Keratinocyte (primary cell): ENCODE measurements at regions not wholly inside any gene's neighbourhood (a gene's known extent, or its start where the extent isn't known, plus 50 kb on each side); places are given as distances from the start of the nearest gene placed in this dataset.

Experiments
- DNase-seq: peaks from one replicate; pipeline ENCODE4 v3.0.0-alpha.2; 2011; ENCODE audit warnings: low read depth, missing footprints, low spot score
- FAIRE-seq: peaks from 2 replicates; lab custom pipeline; 2011; peaks lifted over from hg19 to GRCh38; lab: Jason Lieb, UNC
- H2AFZ ChIP-seq: 2 replicates; pipeline ENCODE4 v1.6.0; 2012; ENCODE audit warnings: low read length, control low read depth, inconsistent platforms; ENCODE audit not compliant: control insufficient read depth
- H3K27ac ChIP-seq: 2 replicates; pipeline ENCODE4 v1.5.1; 2011; ENCODE audit warnings: low read length; ENCODE audit not compliant: control insufficient read depth, insufficient read depth
- H3K27me3 ChIP-seq: 3 replicates; pipeline ENCODE4 v1.6.0; 2011; ENCODE audit warnings: low read length; ENCODE audit not compliant: control insufficient read depth, insufficient read depth; ENCODE audit errors: extremely low read depth
- H3K36me3 ChIP-seq, 2 experiments: 2 replicates in 1 of 2; 3 replicates in 1 of 2; pipeline ENCODE4 v1.5.1; 2011; ENCODE audit warnings: low read length in 2 of 2, mild to moderate bottlenecking in 1 of 2; ENCODE audit not compliant: control insufficient read depth in 2 of 2, insufficient read depth in 2 of 2; ENCODE audit errors: extremely low read depth in 1 of 2
- H3K4me1 ChIP-seq: 3 replicates; pipeline ENCODE4 v1.5.1; 2011; ENCODE audit warnings: low read length; ENCODE audit not compliant: control insufficient read depth, insufficient read depth; ENCODE audit errors: extremely low read depth
- H3K4me2 ChIP-seq: 3 replicates; pipeline ENCODE4 v1.6.0; 2011; ENCODE audit warnings: low read depth, low read length; ENCODE audit not compliant: control insufficient read depth, insufficient read depth; ENCODE audit errors: extremely low read depth
- H3K4me3 ChIP-seq, 3 experiments: fragments of 200-600 bp in 1 of 3; sonication (generic) in 1 of 3; 2 replicates in 2 of 3; 3 replicates in 1 of 3; pipeline ENCODE4 v1.5.1; 2011 to 2016; ENCODE audit warnings: low read length in 3 of 3, mild to moderate bottlenecking in 3 of 3, control low read depth in 2 of 3, inconsistent platforms in 1 of 3, low read depth in 1 of 3, mixed read lengths in 1 of 3, mixed run types in 1 of 3, moderate library complexity in 1 of 3; ENCODE audit not compliant: control insufficient read depth in 2 of 3, insufficient read depth in 2 of 3; ENCODE audit errors: extremely low read depth in 1 of 3
- H3K79me2 ChIP-seq: 2 replicates; pipeline ENCODE4 v1.6.0; 2012; ENCODE audit warnings: low read length; ENCODE audit not compliant: control insufficient read depth, insufficient read depth
- H3K9ac ChIP-seq: 3 replicates; pipeline ENCODE4 v1.6.0; 2011; ENCODE audit warnings: low read length; ENCODE audit not compliant: control insufficient read depth, insufficient read depth; ENCODE audit errors: extremely low read depth
- H3K9me1 ChIP-seq: 3 replicates; pipeline ENCODE4 v1.6.0; 2011; ENCODE audit warnings: low read length; ENCODE audit not compliant: control insufficient read depth, insufficient read depth; ENCODE audit errors: extremely low read depth
- H3K9me3 ChIP-seq: 2 replicates; pipeline ENCODE4 v1.5.1; 2012; ENCODE audit warnings: low read depth, low read length; ENCODE audit not compliant: control insufficient read depth
- H4K20me1 ChIP-seq: 3 replicates; pipeline ENCODE4 v1.6.0; 2011; ENCODE audit warnings: low read length; ENCODE audit not compliant: control insufficient read depth, insufficient read depth; ENCODE audit errors: extremely low read depth
- EZH2 ChIP-seq: IDR thresholded peaks from one replicate; pipeline ENCODE4 v1.6.1; 2012; ENCODE audit warnings: inconsistent platforms, mild to moderate bottlenecking, low read length, moderate library complexity
- dilution Hi-C: fragments of 300-500 bp; cut with MboI; formaldehyde crosslinking; loops from one replicate; pipeline ENCODE4 v1.7.0; 2020; ENCODE audit warnings: low sequenced_read_pairs; ENCODE audit not compliant: extremely low pct_ligation_motif_present
- TF ChIP-seq, protein P1 (sequence below), 3 experiments: IDR thresholded peaks in 1 of 3; conservative IDR thresholded peaks in 1 of 3; optimal IDR thresholded peaks in 1 of 3; 2 replicates in 2 of 3; 3 replicates in 1 of 3; pipeline versions ENCODE3 to v1.5.1; 2011; ENCODE audit warnings: low read length in 3 of 3, mild to moderate bottlenecking in 3 of 3, moderate library complexity in 2 of 3, control low read depth in 1 of 3, inconsistent platforms in 1 of 3; ENCODE audit not compliant: insufficient read depth in 2 of 3; ENCODE audit errors: extremely low read depth in 1 of 3

DNA sequence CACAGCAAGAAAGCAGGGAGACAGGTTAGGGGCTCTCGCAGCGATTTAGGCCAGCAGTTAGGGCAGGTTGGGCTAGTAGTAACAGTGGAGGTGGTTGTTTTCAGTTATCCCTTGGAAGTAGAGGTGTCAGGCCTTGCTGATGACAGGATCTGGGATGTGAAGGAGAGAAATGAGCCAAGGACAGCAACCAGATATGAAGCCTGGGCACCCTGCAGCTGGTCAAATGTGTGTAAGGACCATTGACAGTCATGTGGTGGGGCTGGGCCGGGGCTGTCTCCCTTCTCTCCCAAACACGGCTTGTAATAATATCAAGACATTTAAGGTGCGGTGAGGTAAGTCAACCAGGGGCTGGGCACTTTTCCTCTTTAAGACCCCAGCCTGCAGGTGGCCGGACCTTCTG lies 112.5 kb upstream of the IGFBP3 start:
- Histone ChIP-seq H3K4me2 (no peak overlapping the region), H3K4me3 (no peak overlapping the region), H3K27me3 (no peaks in the 10 kb centered on the region), H3K36me3 (no peaks in the 10 kb centered on the region), H3K79me2 (no peaks in the 10 kb centered on the region), H3K9ac (no peak overlapping the region), H3K9me3 (no peaks in the 10 kb centered on the region), H4K20me1 (no peaks in the 10 kb centered on the region), H3K4me1 (peaks cover 16% of the 10 kb centered on the region), H3K27ac (no peak overlapping the region), H2AFZ (no peak overlapping the region), H3K9me1 (no peaks in the 10 kb centered on the region)
- TF ChIP-seq, protein P1, sequence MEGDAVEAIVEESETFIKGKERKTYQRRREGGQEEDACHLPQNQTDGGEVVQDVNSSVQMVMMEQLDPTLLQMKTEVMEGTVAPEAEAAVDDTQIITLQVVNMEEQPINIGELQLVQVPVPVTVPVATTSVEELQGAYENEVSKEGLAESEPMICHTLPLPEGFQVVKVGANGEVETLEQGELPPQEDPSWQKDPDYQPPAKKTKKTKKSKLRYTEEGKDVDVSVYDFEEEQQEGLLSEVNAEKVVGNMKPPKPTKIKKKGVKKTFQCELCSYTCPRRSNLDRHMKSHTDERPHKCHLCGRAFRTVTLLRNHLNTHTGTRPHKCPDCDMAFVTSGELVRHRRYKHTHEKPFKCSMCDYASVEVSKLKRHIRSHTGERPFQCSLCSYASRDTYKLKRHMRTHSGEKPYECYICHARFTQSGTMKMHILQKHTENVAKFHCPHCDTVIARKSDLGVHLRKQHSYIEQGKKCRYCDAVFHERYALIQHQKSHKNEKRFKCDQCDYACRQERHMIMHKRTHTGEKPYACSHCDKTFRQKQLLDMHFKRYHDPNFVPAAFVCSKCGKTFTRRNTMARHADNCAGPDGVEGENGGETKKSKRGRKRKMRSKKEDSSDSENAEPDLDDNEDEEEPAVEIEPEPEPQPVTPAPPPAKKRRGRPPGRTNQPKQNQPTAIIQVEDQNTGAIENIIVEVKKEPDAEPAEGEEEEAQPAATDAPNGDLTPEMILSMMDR (optimal IDR thresholded peaks at IDR 0.05 in 1 of 3, IDR thresholded peaks at IDR 0.05 in 1 of 3, conservative IDR thresholded peaks at IDR 0.05 in 1 of 3; ENCODE audit: extremely low read depth in 1 of 3, insufficient read depth in 2 of 3, low read length in 3 of 3): no peak
- no peak for TF ChIP-seq EZH2
- FAIRE-seq (no peak), DNase-seq (no peak)
- dilution Hi-C loops: no loop called here

- H3K27me3 ChIP-seq: no peaks in the 10 kb centered on the region
- no peaks in the 10 kb centered on the region for H3K9me3 ChIP-seq
- no peak overlapping the region for H2AFZ ChIP-seq
- H3K36me3 ChIP-seq: no peaks in the 10 kb centered on the region
- H3K4me1 ChIP-seq: peaks cover 16% of the 10 kb centered on the region
- no peak overlapping the region for H3K4me3 ChIP-seq
- dilution Hi-C loops: no loop called here
- DNase-seq (no peak), FAIRE-seq (no peak)
- H3K27ac ChIP-seq: no peak overlapping the region
- no peak overlapping the region for H3K4me2 ChIP-seq
- no peak for TF ChIP-seq EZH2
- TF ChIP-seq, protein P1 (optimal IDR thresholded peaks at IDR 0.05 in 1 of 3, IDR thresholded peaks at IDR 0.05 in 1 of 3, conservative IDR thresholded peaks at IDR 0.05 in 1 of 3; ENCODE audit: extremely low read depth in 1 of 3, insufficient read depth in 2 of 3, low read length in 3 of 3): no peak
- H3K9me1 ChIP-seq: no peaks in the 10 kb centered on the region
- H3K79me2 ChIP-seq: no peaks in the 10 kb centered on the region
- no peaks in the 10 kb centered on the region for H4K20me1 ChIP-seq
- no peak overlapping the region for H3K9ac ChIP-seq
Observed at GRCh38 chr7:46032942-46033341, 111.9 kb upstream of the IGFBP3 start.
